Mesenchymal stem cell (in vitro differentiated cells and primary cell): ENCODE measurements at regions not wholly inside any gene's neighbourhood (a gene's known extent, or its start where the extent isn't known, plus 50 kb on each side); places are given as distances from the start of the nearest gene placed in this dataset.

ENCODE experiments used
- DNase-seq: peaks from one replicate; pipeline ENCODE4 v3.0.0-alpha.2; 2013
- H2AFZ ChIP-seq: one replicate; pipeline ENCODE4 v1.6.1; 2013; ENCODE audit warnings: low read depth, mild to moderate bottlenecking, control low read depth, inconsistent platforms, low read length, moderate library complexity
- H2AK5ac ChIP-seq: 2 replicates; pipeline ENCODE4 v1.6.1; 2013; ENCODE audit warnings: low read length, moderate library complexity, mild to moderate bottlenecking, inconsistent platforms; ENCODE audit not compliant: severe bottlenecking
- H2BK120ac ChIP-seq: one replicate; pipeline ENCODE4 v1.6.1; 2013; ENCODE audit warnings: low read depth, mild to moderate bottlenecking, inconsistent platforms, low read length, moderate library complexity
- H2BK12ac ChIP-seq, 2 experiments: one replicate each; pipeline ENCODE4 v1.6.1; 2013; ENCODE audit warnings: inconsistent platforms in 2 of 2, low read length in 2 of 2, mild to moderate bottlenecking in 2 of 2, moderate library complexity in 2 of 2, control low read depth in 1 of 2
- H2BK15ac ChIP-seq: one replicate; pipeline ENCODE4 v1.6.1; 2013; ENCODE audit warnings: mild to moderate bottlenecking, low read depth, inconsistent platforms; ENCODE audit not compliant: poor library complexity, severe bottlenecking
- H2BK5ac ChIP-seq: 2 replicates; pipeline ENCODE4 v1.6.1; 2013; ENCODE audit warnings: low read depth, mild to moderate bottlenecking, low read length, control low read depth, inconsistent platforms; ENCODE audit not compliant: poor library complexity, severe bottlenecking
- H3K14ac ChIP-seq, 2 experiments: one replicate each; pipeline ENCODE4 v1.6.1; 2013; ENCODE audit warnings: inconsistent platforms in 2 of 2, low read length in 2 of 2, control low read depth in 1 of 2, mild to moderate bottlenecking in 1 of 2, moderate library complexity in 1 of 2
- H3K18ac ChIP-seq, 2 experiments: one replicate each; pipeline ENCODE4 v1.6.1; 2013; ENCODE audit warnings: inconsistent platforms in 2 of 2, low read length in 2 of 2, control low read depth in 1 of 2, low read depth in 1 of 2, mild to moderate bottlenecking in 1 of 2
- H3K23ac ChIP-seq, 2 experiments: one replicate each; pipeline ENCODE4 v1.6.1; 2013; ENCODE audit warnings: inconsistent platforms in 2 of 2, low read length in 2 of 2, mild to moderate bottlenecking in 2 of 2, moderate library complexity in 2 of 2, control low read depth in 1 of 2
- H3K27ac ChIP-seq: 2 replicates; pipeline ENCODE4 v1.5.1; 2013; ENCODE audit warnings: mild to moderate bottlenecking, moderate library complexity, low read length, control low read depth, inconsistent platforms; ENCODE audit not compliant: poor library complexity, severe bottlenecking
- H3K27me3 ChIP-seq, 2 experiments: 2 replicates each; pipeline versions ENCODE4 v1.6.1 to v1.7.0; 2013; ENCODE audit warnings: low read length in 2 of 2, mild to moderate bottlenecking in 2 of 2, moderate library complexity in 2 of 2, control low read depth in 1 of 2, inconsistent platforms in 1 of 2; ENCODE audit not compliant: control insufficient read depth in 1 of 2, insufficient read depth in 1 of 2
- H3K36me3 ChIP-seq, 2 experiments: 2 replicates each; pipeline versions ENCODE4 v1.6.1 to v1.7.0; 2013; ENCODE audit warnings: low read length in 2 of 2, control low read depth in 1 of 2, inconsistent platforms in 1 of 2, low read depth in 1 of 2, mild to moderate bottlenecking in 1 of 2; ENCODE audit not compliant: insufficient read depth in 2 of 2, control insufficient read depth in 1 of 2
- H3K4ac ChIP-seq, 2 experiments: one replicate each; pipeline ENCODE4 v1.6.1; 2013; ENCODE audit warnings: inconsistent platforms in 2 of 2, low read length in 2 of 2, mild to moderate bottlenecking in 2 of 2, moderate library complexity in 2 of 2, control low read depth in 1 of 2, low read depth in 1 of 2
- H3K4me1 ChIP-seq: 2 replicates; pipeline ENCODE4 v1.6.1; 2013; ENCODE audit warnings: low read depth, low read length, control low read depth; ENCODE audit not compliant: control insufficient read depth, insufficient read depth
- H3K4me2 ChIP-seq: 2 replicates; pipeline ENCODE4 v1.6.1; 2013; ENCODE audit warnings: low read length, mild to moderate bottlenecking, inconsistent platforms; ENCODE audit not compliant: poor library complexity, severe bottlenecking
- H3K4me3 ChIP-seq, 2 experiments: 2 replicates each; pipeline versions ENCODE4 v1.5.1 to v1.7.0; 2013; ENCODE audit warnings: low read length in 2 of 2, mild to moderate bottlenecking in 2 of 2, control low read depth in 1 of 2, low read depth in 1 of 2; ENCODE audit not compliant: insufficient read depth in 1 of 2
- H3K79me1 ChIP-seq: replicated peaks from 2 replicates; pipeline ENCODE4 v1.6.1; 2013; ENCODE audit warnings: mild to moderate bottlenecking, control low read depth, low read length, inconsistent platforms; ENCODE audit not compliant: poor library complexity, severe bottlenecking
- H3K9ac ChIP-seq: 2 replicates; pipeline ENCODE4 v1.7.0; 2013; ENCODE audit warnings: mild to moderate bottlenecking, low read length, moderate library complexity
- H3K9me3 ChIP-seq: 2 replicates; pipeline ENCODE4 v1.7.0; 2013; ENCODE audit warnings: mild to moderate bottlenecking, low read length; ENCODE audit not compliant: control insufficient read depth
- H4K8ac ChIP-seq: one replicate; pipeline ENCODE4 v1.6.1; 2013; ENCODE audit warnings: inconsistent platforms, mild to moderate bottlenecking, low read length, moderate library complexity
- H4K91ac ChIP-seq: one replicate; pipeline ENCODE4 v1.6.1; 2013; ENCODE audit warnings: mild to moderate bottlenecking, low read length, inconsistent platforms
- WGBS: methylation state at CpG from one replicate; pipeline ENCODE4 v1.1.7; 2013; ENCODE audit warnings: mixed read lengths; 5-methylcytosine and 5-hydroxymethylcytosine counted together

DNA sequence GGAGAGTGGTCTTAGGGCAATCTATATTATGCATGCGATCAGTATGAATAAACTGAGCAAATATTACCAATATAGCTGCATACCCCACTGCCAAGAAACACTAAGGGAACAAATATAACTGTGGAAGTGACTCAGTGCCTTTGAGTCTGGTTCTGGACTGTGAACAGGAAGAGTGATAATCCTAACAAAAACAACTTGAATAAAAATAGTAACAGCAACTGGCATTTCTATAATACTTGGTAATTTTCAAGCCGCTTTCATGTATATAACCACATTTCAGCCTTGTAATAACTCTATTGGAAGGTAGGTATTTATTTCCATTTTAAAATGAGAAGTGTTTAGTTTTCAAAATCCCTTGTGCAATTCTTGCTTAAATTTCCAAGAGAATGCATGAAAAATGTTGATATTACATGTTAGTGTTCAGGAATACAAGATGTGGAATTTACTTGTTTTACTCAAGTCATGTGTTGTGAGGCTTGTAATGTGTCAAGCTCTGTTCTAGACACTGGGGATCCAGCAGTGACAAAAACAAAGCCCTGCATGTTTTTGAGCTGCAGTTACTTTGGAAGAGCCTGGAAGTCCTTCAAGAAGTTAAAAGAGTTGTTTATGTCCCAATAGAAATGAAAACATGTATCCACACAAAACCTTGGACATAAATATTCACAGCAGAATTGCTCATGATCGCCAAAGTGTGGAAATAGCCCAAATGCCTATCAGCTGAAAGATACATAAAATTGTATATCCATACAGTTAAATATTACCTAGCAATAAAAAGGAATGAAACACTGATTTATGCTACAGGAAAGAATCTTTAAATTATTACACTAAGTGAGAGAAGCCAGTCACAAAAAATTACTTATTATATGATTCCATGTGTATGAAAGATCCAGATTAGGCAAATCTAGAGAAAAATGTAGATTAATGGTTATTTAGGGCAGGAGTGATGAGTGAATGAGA is 338.1 kb upstream of the TMEM132C start:
- no peak overlapping the region for H3K23ac ChIP-seq
- H4K8ac ChIP-seq: no peak overlapping the region
- H3K79me1 ChIP-seq: no peaks in the 10 kb centered on the region
- H3K18ac ChIP-seq: no peak overlapping the region
- no peak overlapping the region for H3K14ac ChIP-seq
- no peak overlapping the region for H2AK5ac ChIP-seq
- H3K36me3 ChIP-seq: no peaks in the 10 kb centered on the region
- no peak overlapping the region for H2BK120ac ChIP-seq
- no peak overlapping the region for H3K4ac ChIP-seq
- 50% methylated on average over 1 of the region's 3 CpGs for WGBS
- H3K9ac ChIP-seq: peak overlapping the region; percentile 48
- no peak overlapping the region for H3K4me2 ChIP-seq
- no peak overlapping the region for H2BK15ac ChIP-seq
- no peak overlapping the region for H2AFZ ChIP-seq
- no peak overlapping the region for H3K4me3 ChIP-seq
- peaks cover 6% of the 10 kb centered on the region for H3K4me1 ChIP-seq
- peak; percentile 44 for DNase-seq
- no peaks in the 10 kb centered on the region for H3K27me3 ChIP-seq
- no peak overlapping the region for H2BK12ac ChIP-seq
- H4K91ac ChIP-seq: no peak overlapping the region
- no peak overlapping the region for H2BK5ac ChIP-seq
- H3K27ac ChIP-seq: peak overlapping the region; percentile 9
- no peaks in the 10 kb centered on the region for H3K9me3 ChIP-seq

DNA sequence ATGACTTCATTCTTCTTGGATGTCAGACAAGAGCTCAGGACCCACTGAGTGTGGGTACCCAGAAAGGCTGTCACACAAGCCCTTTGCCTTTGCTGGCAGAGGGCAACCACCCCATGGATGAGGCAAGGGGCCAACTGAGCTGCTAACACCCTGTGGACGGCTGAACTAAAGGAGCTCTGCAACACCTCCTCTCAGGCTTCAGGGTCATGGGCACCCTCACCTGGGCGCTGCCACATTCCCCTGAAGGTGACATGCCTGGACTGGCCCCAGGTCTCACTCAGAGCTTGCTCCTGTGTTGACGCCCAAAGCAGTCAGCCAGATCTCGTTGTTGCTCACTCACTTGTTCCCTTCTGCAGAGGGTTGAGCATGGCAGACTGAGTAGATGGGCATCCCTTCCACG is 336.8 kb upstream of the TMEM132C start:
- Histone ChIP-seq H2AK5ac (no peak overlapping the region), H3K27ac (no peak overlapping the region), H3K4me2 (no peak overlapping the region), H3K23ac (no peak overlapping the region), H3K4me1 (peaks cover 6% of the 10 kb centered on the region), H2AFZ (no peak overlapping the region), H3K9me3 (no peaks in the 10 kb centered on the region), H4K8ac (no peak overlapping the region), H3K9ac (no peak overlapping the region), H3K4me3 (no peak overlapping the region), H3K18ac (peak overlapping the region in 1 of 2 experiments; percentile 43), H3K27me3 (no peaks in the 10 kb centered on the region), H4K91ac (no peak overlapping the region), H2BK5ac (no peak overlapping the region), H3K14ac (peak overlapping the region in 1 of 2 experiments; percentile 26), H2BK12ac (peak overlapping the region in 1 of 2 experiments; percentile 15), H3K36me3 (no peaks in the 10 kb centered on the region), H3K79me1 (no peaks in the 10 kb centered on the region), H2BK120ac (no peak overlapping the region), H2BK15ac (no peak overlapping the region), H3K4ac (no peak overlapping the region)
- 56% methylated on average over 5 of the region's 5 CpGs for WGBS
- DNase-seq: no peak

DNA sequence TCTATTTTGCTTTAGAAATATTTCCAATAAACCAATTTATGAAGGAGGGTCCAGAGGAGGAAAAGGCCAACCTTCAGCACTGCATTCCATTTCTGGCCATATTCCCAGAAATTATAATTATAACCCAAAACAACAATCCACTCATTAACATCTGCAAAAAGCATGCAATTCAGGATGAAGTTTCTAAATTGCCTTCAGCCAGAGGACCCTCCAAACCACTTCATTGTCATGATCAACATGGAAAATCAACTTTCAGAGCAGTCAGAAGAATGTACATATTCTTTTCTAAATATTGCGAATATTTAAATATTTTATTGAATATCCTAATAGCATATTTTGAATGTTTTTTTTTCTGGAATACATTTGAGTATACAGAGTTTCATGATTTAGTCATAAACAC is 332.6 kb upstream of the TMEM132C start:
- no peak overlapping the region for H3K4ac ChIP-seq
- WGBS: no CpG with 5 or more reads among the region's 1 CpG

DNA sequence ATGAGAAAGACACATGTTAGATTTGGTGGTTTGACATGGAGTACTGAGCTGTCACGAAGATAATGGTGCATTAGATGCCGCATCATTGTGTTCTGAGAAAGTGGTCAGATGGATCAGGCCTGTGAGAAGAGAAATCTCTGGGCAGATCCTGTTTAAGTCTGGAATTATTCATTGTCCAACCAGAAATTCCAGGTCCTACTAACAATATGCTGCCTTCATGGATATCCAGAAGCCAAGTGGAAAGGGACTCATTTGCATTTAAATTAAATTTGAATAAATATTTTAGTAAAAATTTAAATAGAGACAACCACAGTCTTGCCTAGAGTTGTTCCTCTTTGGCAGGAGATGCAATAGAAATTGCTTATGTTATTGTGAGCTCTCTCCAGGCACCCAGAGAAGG is 330.5 kb upstream of the TMEM132C start:
- H3K79me1 ChIP-seq: no peaks in the 10 kb centered on the region
- H2BK120ac ChIP-seq: no peak overlapping the region
- H2BK12ac ChIP-seq: no peak overlapping the region
- no peak overlapping the region for H2AFZ ChIP-seq
- H3K4me3 ChIP-seq: no peak overlapping the region
- no peak overlapping the region for H3K23ac ChIP-seq
- no peak overlapping the region for H2BK15ac ChIP-seq
- H3K27me3 ChIP-seq: peaks cover 0 to 5% of the 10 kb centered on the region in 2 experiments
- no peak overlapping the region for H3K9ac ChIP-seq
- no peaks in the 10 kb centered on the region for H3K9me3 ChIP-seq
- H3K14ac ChIP-seq: no peak overlapping the region
- no peak overlapping the region for H3K18ac ChIP-seq
- H3K27ac ChIP-seq: no peak overlapping the region
- H3K36me3 ChIP-seq: no peaks in the 10 kb centered on the region
- WGBS: 88% methylated on average over 2 of the region's 2 CpGs
- no peak overlapping the region for H4K91ac ChIP-seq
- H3K4me1 ChIP-seq: no peaks in the 10 kb centered on the region
- no peak overlapping the region for H2BK5ac ChIP-seq
- DNase-seq: no peak
- no peak overlapping the region for H2AK5ac ChIP-seq
- H4K8ac ChIP-seq: no peak overlapping the region
- H3K4ac ChIP-seq: no peak overlapping the region
- H3K4me2 ChIP-seq: no peak overlapping the region

More for the DNA sequence above, 332.6 kb upstream of the TMEM132C start:
- Histone ChIP-seq H3K4me3 (no peak overlapping the region), H3K36me3 (no peaks in the 10 kb centered on the region), H3K9me3 (no peaks in the 10 kb centered on the region), H3K23ac (no peak overlapping the region), H3K18ac (no peak overlapping the region), H3K9ac (no peak overlapping the region), H2AFZ (no peak overlapping the region), H4K8ac (no peak overlapping the region), H3K27ac (no peak overlapping the region), H2BK5ac (no peak overlapping the region), H4K91ac (no peak overlapping the region), H2BK120ac (no peak overlapping the region), H2BK15ac (no peak overlapping the region), H3K14ac (no peak overlapping the region), H3K4me1 (peaks cover 5% of the 10 kb centered on the region), H2AK5ac (no peak overlapping the region), H3K27me3 (peaks cover 0 to 5% of the 10 kb centered on the region in 2 experiments), H3K79me1 (no peaks in the 10 kb centered on the region), H2BK12ac (no peak overlapping the region), H3K4me2 (no peak overlapping the region)
- no peak for DNase-seq
